ENCODE measurements at regions not wholly inside any gene's neighbourhood (a gene's known extent, or its start where the extent isn't known, plus 50 kb on each side); places are given as distances from the start of the nearest gene placed in this dataset.

GRCh38 chr21:16404776-16405175, 675.0 kb downstream of the USP25 start:
- Histone ChIP-seq H3K9ac (no peak overlapping the region), H3K36me3 (ENCODE audit: low read depth) (no peaks in the 10 kb centered on the region), H2AFZ (no peak overlapping the region), H3K4me1 (ENCODE audit: insufficient read depth) (peaks cover 9% of the 10 kb centered on the region), H3K9me2 (ENCODE audit: insufficient read depth) (no peaks in the 10 kb centered on the region), H3F3A (ENCODE audit: insufficient read depth) (0 out of 2 replicates have a peak, but pooled peaks cover 11% of the 10 kb centered on the region), H3K27me3 (replicated peaks; ENCODE audit: insufficient read depth) (no peaks in the 10 kb centered on the region), H3K79me2 (ENCODE audit: insufficient read depth) (0 out of 2 replicates have a peak, but pooled peaks cover 6% of the 10 kb centered on the region), H4K20me1 (ENCODE audit: insufficient read depth) (no peaks in the 10 kb centered on the region), H3K4me3 (no peak overlapping the region), H3K9me3 (ENCODE audit: low read depth) (no peaks in the 10 kb centered on the region), H3K4me2 (ENCODE audit: unreplicated experiment) (no peak overlapping the region), H3K27ac (no peak overlapping the region)
- 89 to 90% methylated on average over 1 of the region's 1 CpG for WGBS, 2 experiments (ENCODE audit: low coverage in 1 of 2, low lambda C conversion rate in 2 of 2, missing lambda C conversion rate in 2 of 2)
- in situ Hi-C loops (cut with MboI) = no loop called here
- TF ChIP-seq EZH2 (IDR thresholded peaks at IDR 0.05; ENCODE audit: insufficient read depth, poor library complexity, severe bottlenecking) (no peak), EZH2phosphoT487 (IDR thresholded peaks at IDR 0.05; ENCODE audit: insufficient read depth, low read depth) (no peak)
- DNase-seq = no peak

GRCh38 chr21:16406355-16406754, 676.6 kb downstream of the USP25 start:
- no peak overlapping the region for H3K9ac ChIP-seq
- no peak for TF ChIP-seq EZH2 (IDR thresholded peaks at IDR 0.05; ENCODE audit: insufficient read depth, poor library complexity, severe bottlenecking)
- H2AFZ ChIP-seq = no peak overlapping the region
- no peaks in the 10 kb centered on the region for H3K9me2 ChIP-seq (ENCODE audit: insufficient read depth)
- peaks cover 6% of the 10 kb centered on the region; the same call in 1 of the 2 replicates for H3K79me2 ChIP-seq (ENCODE audit: insufficient read depth)
- no peak for DNase-seq
- H3K27ac ChIP-seq = no peak overlapping the region
- H3K27me3 ChIP-seq (replicated peaks; ENCODE audit: insufficient read depth) = no peaks in the 10 kb centered on the region
- in situ Hi-C loops (cut with MboI) = no loop called here
- no peaks in the 10 kb centered on the region for H3K36me3 ChIP-seq (ENCODE audit: low read depth)
- H3F3A ChIP-seq (ENCODE audit: insufficient read depth) = 0 out of 2 replicates have a peak, but pooled peaks cover 11% of the 10 kb centered on the region
- H3K4me3 ChIP-seq = no peak overlapping the region
- WGBS, 2 experiments (ENCODE audit: low coverage in 1 of 2, low lambda C conversion rate in 2 of 2, missing lambda C conversion rate in 2 of 2) = 93 to 95% methylated on average over 2 of the region's 2 CpGs
- no peaks in the 10 kb centered on the region for H3K9me3 ChIP-seq (ENCODE audit: low read depth)
- no peak overlapping the region for H3K4me2 ChIP-seq (ENCODE audit: unreplicated experiment)
- peaks cover 9% of the 10 kb centered on the region for H3K4me1 ChIP-seq (ENCODE audit: insufficient read depth)
- H4K20me1 ChIP-seq (ENCODE audit: insufficient read depth) = no peaks in the 10 kb centered on the region

GRCh38 chr21:16407403-16408240, 677.8 kb downstream of the USP25 start:
- peaks cover 6% of the 10 kb centered on the region; the same call in 1 of the 2 replicates for H3K79me2 ChIP-seq (ENCODE audit: insufficient read depth)
- H3K27ac ChIP-seq = no peak overlapping the region
- H3K9me2 ChIP-seq (ENCODE audit: insufficient read depth) = no peaks in the 10 kb centered on the region
- H4K20me1 ChIP-seq (ENCODE audit: insufficient read depth) = no peaks in the 10 kb centered on the region
- H3K9me3 ChIP-seq (ENCODE audit: low read depth) = no peaks in the 10 kb centered on the region
- H2AFZ ChIP-seq = no peak overlapping the region
- no peak overlapping the region for H3K9ac ChIP-seq
- 0 out of 2 replicates have a peak, but pooled peaks cover 11% of the 10 kb centered on the region for H3F3A ChIP-seq (ENCODE audit: insufficient read depth)
- peaks cover 9% of the 10 kb centered on the region for H3K4me1 ChIP-seq (ENCODE audit: insufficient read depth)
- peak; percentile 14 for DNase-seq
- in situ Hi-C loops (cut with MboI) = no loop called here
- H3K4me3 ChIP-seq = no peak overlapping the region
- TF ChIP-seq EZH2 (IDR thresholded peaks at IDR 0.05; ENCODE audit: insufficient read depth, poor library complexity, severe bottlenecking) = no peak
- no peak for TF ChIP-seq EZH2phosphoT487 (IDR thresholded peaks at IDR 0.05; ENCODE audit: insufficient read depth, low read depth)
- no peaks in the 10 kb centered on the region for H3K27me3 ChIP-seq (replicated peaks; ENCODE audit: insufficient read depth)
- 100% methylated on average over 1 of the region's 1 CpG for WGBS, 2 experiments (ENCODE audit: low coverage in 1 of 2, low lambda C conversion rate in 2 of 2, missing lambda C conversion rate in 2 of 2)
- H3K4me2 ChIP-seq (ENCODE audit: unreplicated experiment) = no peak overlapping the region
- no peaks in the 10 kb centered on the region for H3K36me3 ChIP-seq (ENCODE audit: low read depth)

GRCh38 chr21:16408280-16408679, 678.5 kb downstream of the USP25 start:
- 77 to 78% methylated on average over 2 of the region's 2 CpGs for WGBS, 2 experiments (ENCODE audit: low coverage in 1 of 2, low lambda C conversion rate in 2 of 2, missing lambda C conversion rate in 2 of 2)
- no peak overlapping the region for H3K4me2 ChIP-seq (ENCODE audit: unreplicated experiment)

More at GRCh38 chr21:16408280-16408679, 678.5 kb downstream of the USP25 start:
- Histone ChIP-seq H3F3A (ENCODE audit: insufficient read depth) (0 out of 2 replicates have a peak, but pooled peaks cover 11% of the 10 kb centered on the region), H3K27ac (no peak overlapping the region), H2AFZ (no peak overlapping the region), H3K4me3 (no peak overlapping the region), H3K36me3 (ENCODE audit: low read depth) (no peaks in the 10 kb centered on the region), H4K20me1 (ENCODE audit: insufficient read depth) (no peaks in the 10 kb centered on the region), H3K79me2 (ENCODE audit: insufficient read depth) (peaks cover 9% of the 10 kb centered on the region; the same call in 1 of the 2 replicates), H3K9me3 (ENCODE audit: low read depth) (no peaks in the 10 kb centered on the region), H3K9me2 (ENCODE audit: insufficient read depth) (no peaks in the 10 kb centered on the region), H3K4me1 (ENCODE audit: insufficient read depth) (peaks cover 9% of the 10 kb centered on the region), H3K27me3 (replicated peaks; ENCODE audit: insufficient read depth) (no peaks in the 10 kb centered on the region), H3K9ac (no peak overlapping the region)
- no peak for TF ChIP-seq EZH2phosphoT487 (IDR thresholded peaks at IDR 0.05; ENCODE audit: insufficient read depth, low read depth)
- TF ChIP-seq EZH2 (IDR thresholded peaks at IDR 0.05; ENCODE audit: insufficient read depth, poor library complexity, severe bottlenecking) = no peak
- DNase-seq = no peak
- in situ Hi-C loops (cut with MboI) = no loop called here

Data from GM23248 (cell line).